G401.6 (cell line): ENCODE measurements at regions not wholly inside any gene's neighbourhood (a gene's known extent, or its start where the extent isn't known, plus 50 kb on each side); places are given as distances from the start of the nearest gene placed in this dataset.

Experiments
- FAIRE-seq: peaks from 2 replicates; lab custom pipeline; 2012; peaks lifted over from hg19 to GRCh38; lab: Jason Lieb, UNC

DNA sequence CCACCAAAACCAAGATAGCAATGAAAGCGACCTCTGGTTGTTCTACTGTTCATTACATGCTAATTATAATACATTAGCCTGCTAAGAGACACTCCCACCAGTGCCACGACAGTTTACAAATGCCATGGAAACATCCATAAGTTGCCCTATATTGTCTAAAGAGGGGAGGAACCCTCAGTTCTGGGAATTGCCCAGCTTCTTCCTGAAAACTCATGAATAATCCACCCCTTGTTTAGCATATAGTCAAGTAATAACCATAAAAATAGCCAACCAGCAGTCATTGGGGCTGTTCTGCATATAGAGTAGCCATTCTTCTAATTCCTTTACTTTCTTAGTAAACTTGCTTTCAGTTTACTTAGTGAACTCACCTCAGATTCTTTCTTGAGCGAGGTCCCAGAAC, 189.8 kb upstream of the SOX11 start:
- FAIRE-seq, result no peak

DNA sequence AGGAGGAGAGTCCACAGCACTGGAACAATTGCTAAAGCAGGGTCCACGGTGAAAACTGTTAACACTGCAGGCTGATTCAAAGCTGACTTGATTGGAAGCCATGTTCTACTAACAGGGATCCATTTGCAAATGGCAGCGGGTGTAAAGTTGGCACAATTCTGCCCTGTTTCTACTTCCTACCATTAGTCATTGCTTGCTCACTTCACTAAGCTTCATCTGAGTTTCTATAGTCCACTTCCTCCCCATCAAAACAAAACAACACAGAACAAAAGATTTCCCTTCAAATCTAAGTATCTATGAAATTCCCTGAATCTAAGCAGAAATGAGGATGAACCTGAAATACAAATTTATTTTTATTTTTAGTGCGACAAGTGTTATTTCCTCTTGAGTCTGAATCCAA, 187.4 kb upstream of the SOX11 start:
- FAIRE-seq, result no peak

DNA sequence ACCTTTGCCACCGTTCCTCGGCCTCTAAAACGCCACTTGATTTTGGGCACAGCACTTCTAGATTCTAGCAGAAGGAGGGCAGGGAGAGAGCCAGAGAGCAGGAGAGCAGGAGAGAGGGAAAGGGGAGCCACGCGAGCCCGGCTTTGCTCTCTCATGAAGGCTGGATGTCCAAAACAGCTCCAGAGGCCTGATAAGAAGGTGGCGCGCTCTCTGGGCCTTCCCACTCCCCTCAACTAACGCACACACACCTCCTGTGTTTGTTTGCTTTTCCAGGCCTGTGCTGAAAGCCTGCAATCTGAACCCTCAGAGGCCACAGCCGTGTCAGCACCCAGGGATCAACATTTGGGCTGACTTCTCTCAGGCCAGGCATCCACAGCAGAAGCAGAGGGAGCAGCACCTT, 184.8 kb upstream of the SOX11 start:
- no peak for FAIRE-seq

DNA sequence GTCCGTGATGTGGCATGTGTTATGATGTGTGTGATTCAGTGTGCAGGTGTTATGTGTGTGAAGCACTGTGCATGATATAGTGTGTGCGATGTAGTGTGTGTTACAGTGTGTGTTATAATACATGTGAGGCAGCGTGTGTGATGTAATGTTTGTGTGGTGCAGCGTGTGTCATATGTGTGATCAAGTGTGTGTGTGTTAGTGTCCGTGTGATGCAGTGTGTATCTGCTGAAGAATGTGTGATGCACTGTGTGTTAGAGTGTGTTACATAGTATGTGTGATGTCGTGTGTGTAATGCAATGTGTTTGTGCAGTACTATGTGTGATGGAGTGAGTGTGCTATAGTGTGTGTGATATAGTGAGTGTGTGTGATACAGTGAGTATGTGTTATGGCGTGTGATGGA, 182.8 kb upstream of the SOX11 start:
- no peak for FAIRE-seq

DNA sequence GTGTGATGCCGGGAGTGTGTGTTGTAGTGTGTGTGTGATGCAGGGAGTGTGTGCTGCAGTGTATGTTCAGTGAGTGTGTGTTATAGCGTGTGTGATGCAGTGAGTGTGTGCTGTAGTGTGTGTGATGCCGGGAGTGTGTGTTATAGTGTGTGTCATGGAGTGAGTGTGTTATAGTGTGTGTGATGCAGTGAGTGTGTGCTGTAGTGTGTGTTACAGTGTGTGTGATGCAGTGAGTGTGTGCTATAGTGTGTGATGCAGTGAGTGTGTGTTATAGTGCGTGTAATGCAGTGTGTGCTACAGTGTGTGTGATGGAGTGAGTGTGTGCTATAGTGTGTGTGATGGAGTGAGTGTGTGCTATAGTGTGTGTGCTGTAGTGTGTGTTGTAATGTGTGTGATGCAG, 182.1 kb upstream of the SOX11 start:
- no peak for FAIRE-seq

DNA sequence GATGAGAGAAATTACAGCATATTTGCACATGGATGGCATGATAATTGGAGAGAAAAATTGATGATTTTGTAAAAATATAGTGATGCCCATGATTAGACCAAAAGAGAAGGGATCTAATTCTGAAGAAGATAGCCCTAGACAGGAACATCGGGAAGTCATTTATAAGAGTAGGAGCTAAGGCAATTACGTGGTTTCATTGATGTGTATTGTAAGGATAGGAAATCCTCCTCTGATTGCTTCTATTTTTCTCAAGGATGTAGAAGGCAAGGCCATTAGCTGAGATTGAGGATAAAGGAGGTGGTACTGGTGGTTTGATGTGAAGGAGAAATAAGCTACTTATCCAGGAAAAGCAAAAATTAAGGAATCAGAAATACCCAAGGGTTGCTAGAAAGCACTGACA, 176.5 kb upstream of the SOX11 start:
- FAIRE-seq, result no peak

DNA sequence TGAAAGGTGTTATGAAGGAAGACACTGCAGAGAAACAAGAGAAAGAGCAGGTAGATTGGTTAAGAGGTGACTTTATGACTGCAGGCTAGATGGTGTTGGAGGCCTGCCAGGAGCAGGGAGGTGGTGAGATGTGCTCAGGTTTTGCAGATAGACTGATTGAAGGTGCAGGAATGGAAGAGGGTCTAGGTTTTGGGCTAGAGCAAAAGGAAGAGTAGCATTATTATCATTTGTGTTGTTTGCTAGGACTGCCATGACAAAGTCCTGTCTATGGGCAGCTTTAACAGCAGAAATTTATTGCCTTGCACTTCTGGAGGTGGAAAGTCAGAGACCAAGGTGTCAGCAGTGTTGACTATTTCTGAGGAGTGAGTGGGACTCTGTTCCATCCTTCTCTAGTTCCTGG, 172.9 kb upstream of the SOX11 start:
- FAIRE-seq, result no peak

DNA sequence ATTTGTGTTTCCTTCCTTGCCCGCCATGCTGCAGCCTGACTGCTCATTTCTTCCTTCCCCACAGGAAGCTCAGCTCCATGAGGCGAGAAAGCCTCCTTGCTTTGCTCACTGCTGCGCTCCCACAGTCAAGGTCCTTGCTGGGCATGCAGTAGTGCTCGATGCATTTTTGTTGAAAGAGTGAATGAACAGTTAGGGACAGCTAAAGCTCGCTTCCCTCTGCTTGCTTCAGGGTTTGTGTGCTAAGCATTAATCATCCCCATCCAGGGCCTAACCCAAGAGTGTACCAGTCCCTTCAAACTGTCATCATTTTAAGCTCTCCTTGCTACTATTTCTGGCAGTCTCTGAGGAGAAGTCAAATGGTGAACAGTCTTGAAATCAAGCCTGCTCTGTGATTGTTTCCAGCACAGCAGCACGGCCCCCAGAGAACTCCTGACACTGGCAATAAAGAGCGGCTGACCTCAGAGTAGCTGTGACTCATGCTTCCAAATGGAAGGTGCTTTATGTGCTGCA, 171.7 kb upstream of the SOX11 start:
- FAIRE-seq, result no peak

DNA sequence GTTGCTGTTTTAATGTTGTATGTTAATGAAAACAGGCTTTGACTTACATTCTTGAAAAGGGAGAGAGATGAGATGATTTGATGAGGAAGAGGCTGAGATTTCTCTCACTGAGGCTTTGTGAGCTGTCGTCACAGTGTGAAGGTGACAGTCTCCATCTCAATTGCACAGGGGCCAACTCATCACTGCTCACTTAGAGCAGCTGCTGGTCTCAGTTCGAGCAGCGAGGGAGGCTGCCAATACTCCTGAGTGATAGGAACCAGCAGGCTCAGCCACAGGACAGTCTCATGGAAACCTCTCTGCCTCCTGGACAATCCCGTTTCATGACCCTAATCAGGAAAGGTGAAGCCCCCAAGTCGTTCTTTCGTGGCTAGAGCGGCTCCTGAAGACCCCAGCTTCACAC, 170.7 kb upstream of the SOX11 start:
- no peak for FAIRE-seq

DNA sequence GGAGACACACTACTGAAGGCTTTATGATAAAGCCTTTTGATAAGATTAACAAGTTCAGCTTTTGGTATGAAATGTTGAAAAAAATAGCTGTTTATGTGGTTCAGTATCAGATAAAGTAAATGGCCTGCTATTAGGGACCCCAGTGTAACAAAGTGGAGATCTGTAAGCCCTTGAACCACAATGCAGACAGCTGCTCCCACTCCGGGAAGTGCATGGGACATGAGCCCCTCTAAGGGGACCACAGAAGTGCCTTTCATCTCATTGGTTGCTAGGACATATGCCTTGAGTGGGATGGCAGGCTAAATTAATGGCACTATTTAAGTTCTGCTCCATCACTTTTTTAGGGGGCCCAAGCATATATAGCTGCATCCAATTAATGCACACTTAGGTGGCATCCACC, 167.6 kb upstream of the SOX11 start:
- no peak for FAIRE-seq

DNA sequence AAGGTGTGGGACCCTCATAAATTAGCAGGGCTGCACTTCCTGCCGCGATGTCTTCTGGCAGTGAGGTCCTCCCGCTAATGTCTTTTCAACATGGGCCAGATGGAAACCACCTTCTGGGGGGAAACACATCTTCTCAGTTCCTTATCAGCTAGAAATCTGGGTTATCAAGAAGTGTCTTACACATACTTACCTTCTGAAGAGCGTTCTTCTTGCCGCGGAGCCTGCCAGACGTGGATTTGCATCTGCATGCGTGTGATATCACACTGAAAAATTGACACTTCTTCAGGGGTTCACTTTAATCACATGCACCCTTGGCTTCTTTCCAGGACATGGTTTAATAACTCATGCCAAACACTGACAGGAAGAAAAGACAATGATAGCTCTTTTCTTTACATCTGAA, 163.5 kb upstream of the SOX11 start:
- FAIRE-seq, result no peak

DNA sequence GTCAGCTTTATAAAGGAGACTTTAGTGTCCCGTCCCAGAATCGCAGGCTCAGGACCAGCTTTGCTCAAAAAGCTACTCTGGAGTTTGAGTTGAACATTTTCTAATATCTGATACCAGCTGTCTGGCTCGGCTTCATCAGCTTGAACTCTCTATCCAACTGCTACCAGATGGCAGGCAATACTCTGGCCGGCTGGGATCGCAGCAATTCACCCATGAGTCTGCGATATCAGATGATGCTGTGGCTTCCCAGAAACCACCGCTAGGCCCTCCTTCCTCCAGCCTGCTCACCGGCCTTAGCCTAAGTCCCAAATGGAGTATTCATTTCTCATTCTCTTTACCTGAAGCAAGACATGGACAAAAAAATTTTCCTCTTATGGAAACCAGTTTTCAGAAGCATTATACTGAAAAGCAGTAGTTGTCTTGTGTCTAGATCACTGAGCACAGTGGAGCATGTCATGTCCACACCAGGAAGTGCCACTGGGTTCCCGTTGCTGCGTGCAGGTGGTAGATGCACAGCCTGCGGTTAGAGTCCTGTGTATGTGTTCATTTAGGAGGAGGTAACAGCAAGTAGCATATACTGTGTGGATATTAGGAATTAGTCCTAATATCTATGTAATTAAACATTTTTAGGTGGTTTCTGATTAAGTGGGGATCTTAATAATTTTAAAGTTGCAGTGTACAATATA, 162.0 kb upstream of the SOX11 start:
- no peak for FAIRE-seq

DNA sequence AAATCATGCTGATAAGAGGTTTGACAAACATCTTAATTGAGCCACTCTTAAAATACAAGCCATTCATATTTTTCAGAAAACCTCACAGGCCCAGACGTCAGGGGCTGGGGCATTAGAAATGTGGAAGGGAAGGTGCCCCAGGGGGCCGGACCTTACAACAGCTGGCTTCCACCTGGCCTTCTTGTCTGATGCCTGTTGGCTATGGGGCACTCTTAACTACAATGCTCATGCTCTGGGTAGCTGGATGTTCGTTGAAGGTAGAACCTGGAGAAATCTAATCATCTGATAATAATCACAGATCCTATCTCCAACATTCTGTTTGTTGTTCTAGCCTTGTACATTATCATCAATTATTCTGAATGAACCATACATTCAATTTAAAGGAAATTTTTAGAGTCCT, 156.9 kb upstream of the SOX11 start:
- no peak for FAIRE-seq

DNA sequence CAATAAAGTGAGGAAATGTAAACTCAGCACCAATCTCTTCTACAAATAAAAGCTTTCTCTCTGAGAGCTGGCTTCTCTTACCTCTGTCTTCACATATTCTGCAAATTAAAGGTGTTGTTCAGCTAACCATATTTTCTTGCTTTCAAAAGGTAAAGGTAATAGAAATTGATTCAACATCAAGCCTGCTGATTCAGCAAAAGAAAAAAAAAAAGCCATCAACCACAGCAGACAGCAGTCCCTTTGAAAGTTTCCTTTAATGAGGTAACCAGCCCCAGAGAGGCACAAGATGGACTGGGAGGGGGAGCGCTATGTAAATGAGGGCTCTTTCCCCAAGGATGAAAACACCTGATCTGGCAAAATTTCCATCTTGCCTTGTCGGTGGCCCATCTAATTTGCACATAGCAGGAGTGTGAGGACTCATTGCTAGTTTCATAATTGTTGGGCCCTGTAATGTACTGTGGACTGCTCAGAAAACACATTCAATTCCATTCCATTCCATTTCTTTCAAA, 154.9 kb upstream of the SOX11 start:
- no peak for FAIRE-seq

DNA sequence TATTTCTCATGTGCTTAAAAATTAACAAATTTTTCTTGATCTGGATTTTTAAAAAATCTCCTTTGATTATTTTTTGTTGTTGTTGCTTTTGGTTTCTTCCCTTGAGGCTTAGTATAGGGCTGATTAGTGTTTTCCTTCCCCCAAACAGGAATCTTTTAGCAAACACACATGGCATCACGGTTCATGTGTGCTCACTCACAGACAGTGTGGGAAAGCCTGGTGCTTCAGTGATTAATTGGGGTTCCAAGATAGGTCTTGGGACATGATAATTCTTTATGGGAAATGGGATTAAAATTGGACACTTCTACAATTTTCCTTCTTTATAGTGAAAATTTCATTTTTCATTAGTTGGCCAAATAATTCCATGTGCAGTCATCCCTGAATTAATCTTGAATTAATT, 153.9 kb upstream of the SOX11 start:
- FAIRE-seq, result no peak

DNA sequence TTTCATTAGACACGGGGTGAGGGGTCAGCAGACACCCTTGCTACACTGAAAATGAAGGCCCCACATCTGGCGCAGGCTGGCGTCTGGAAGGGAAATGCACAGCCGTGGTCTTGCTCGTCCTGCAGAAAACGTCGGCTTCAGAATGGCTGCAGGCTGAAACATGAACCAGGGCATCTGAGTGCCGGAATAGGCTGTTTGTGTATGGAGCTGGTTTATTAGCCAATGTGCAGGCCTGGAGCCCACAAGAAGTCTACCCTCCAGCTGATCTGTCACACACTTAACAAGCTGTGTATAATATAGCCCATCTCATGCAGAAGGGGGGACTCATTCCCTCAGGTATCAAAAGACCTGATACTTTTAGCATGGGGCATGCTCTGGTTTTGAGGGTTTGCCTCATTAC, 153.4 kb upstream of the SOX11 start:
- no peak for FAIRE-seq

DNA sequence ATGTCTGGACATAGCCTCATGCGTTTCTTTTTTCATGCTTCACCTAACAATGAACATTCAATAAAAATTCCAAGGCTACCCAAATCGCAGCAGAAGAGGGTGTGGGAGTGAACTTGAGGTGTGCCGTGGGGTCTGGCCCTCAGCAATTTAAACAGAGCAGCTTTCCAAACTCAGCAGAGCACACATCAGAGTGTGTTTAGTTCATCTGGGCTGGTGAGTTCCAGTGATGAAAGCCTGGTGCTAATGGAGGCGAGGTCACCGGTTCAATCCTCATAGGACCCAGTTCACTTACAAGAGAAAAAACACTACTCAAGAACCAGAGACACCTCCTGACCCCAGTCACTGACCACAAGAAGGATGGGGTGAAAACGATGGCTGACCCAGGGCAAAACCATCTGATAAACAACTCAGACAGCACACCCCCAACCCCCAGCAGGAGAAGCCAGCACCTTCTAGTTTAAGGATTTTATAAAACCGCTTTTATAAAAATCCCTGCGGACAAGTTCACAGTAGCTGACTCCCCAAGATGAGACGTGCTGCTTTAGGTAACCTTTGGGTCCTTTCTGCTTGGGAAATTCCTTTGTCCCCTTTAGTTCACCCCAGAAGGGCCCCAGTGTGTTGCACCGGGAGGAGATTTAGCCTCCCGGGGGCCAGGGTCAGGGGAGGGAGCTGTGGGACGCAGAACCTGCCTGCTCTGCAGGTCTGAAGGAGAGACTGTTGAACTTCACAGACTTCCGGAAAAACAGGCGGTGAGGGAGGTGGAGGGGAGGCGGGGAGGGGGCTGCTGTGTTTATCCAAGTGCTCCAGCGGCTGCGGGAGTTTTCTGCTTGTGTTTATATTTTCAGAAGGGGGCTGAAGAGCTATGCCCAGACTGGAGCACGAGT, 152.7 kb upstream of the SOX11 start:
- FAIRE-seq, result no peak

DNA sequence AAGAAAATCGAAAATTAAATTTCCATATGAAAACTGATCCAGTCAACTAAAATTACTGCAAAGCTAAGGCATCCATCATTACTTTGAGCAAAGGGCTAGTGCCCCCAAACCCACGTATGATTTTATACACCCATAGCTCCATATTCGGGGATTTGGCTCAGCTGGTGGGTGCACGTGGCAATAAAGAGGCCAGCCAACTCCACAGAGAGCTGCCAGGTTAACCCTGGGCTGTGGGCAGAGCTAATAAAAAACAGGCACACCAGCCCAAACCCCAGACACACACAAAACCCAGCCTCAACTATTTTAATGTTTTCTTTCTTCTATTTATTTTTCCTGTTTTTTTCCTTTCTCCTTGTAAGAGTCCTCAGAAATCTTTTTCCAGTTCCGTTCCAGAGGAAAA, 151.3 kb upstream of the SOX11 start:
- FAIRE-seq, result no peak

DNA sequence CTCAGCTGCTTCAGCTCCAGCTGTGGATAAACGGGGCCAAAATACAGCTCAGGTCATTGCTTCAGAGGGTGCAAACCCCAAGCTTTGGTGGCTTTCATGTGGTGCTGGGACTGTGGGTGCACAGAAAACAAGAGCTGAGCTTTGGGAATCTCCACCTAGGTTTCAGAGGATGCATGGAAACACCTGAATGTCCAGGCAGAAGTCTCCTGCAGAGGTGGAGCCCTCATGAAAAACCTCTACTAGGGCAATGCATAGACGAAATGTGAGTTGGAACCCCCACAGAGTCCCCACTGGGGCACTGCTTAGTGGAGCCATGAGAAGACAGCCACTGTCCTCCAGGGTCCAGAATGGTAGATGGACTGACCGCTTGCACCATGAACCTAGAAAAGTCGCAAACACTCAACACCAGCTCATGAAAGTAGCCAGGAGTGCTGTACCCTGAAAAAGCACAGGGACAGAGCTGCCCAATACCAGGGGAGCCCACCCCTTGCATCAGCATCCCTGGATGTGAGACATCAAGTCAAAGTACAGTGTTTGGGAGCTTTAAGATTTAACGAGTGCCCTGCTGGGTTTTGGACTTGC, 147.9 kb upstream of the SOX11 start:
- FAIRE-seq, result no peak

DNA sequence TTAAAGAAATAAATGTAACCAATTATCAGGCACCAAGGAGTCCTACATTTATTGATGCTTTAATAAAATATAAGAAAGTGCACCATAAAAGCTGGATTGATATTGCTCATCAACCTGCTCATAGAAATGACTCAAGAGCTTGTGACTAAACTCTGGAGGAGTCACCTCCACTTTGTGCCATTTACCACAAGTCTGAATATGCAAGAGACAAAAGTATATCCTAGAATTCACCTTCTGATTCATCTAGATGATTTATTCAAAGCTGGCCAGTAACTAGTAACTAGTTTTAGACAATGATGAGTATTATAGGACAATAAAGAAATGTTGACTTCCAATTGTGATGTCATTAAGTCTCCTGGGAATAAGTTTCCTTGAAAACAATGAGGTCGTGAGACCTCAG, 146.0 kb upstream of the SOX11 start:
- FAIRE-seq, result no peak

DNA sequence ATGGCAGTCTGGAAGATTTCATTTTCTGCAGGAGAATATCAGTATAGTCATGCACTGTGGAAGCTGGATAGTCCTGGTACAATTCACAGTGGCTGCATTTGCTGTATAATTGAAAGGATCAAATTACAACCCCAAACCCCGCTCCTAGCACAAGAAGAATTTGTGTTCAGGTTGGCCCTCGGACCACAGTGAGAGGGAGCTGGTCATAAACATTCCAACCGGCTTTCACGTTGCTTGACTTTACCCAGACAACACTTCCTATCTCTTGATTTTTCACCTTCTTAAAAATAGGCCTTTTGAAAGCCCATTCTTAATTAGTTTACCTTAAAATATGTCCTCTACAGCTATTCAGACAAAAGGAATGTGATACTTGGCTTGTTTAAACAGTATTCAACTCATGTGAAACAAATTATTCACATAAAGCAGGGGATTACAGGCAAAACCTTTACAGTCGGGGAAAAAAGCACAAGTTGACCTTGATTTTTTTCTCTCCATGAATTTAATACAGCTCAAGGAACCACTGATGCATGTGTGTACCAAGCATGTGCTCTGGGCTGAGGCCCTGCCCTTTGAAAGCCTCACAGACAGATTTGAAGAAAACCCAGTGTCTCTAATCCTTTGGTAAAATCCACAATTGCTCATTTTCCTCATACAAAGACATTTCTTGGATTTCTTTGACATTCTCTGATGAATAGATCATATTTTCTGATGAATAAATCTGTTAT, 143.0 kb upstream of the SOX11 start:
- FAIRE-seq, result no peak

DNA sequence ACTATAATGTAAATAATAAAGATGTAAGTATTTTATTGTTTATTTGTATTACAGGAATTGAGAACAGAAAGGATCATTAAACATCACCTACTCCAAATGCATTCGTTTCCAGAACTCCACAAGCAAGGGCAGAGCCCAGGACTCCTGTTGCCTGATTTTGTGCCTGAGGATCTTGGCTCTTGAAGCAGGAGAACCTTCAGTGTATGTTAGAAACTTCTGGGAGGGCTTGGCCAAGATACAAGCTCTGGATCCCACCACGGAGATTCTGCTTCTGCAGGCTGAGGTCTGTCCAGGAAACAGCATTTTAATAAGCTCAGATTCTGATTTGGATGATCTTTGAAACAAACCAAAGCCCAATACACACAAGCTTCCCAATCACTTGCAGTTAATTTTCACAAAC, 142.4 kb upstream of the SOX11 start:
- FAIRE-seq, result no peak

DNA sequence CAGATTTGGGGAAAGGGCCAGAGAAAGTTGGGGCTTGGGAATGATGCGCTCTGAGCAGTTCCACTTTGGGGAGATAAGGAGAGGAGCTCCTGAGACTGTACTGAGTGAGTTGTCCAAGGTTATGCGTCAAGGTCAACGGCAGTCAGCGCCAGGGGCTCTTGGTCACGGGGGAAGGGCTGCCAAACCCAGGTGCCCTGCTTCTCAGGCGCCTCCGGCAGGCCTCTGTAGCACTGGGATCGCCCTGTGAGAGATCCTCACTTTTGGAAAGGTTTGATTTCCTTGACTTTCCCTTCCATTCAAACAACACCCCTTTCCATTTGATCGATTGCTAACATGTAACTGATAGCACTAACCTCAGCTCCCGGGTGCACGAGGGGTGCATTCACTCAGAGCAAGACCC, 136.5 kb upstream of the SOX11 start:
- no peak for FAIRE-seq
